ENCODE measurements at regions not wholly inside any gene's neighbourhood (a gene's known extent, or its start where the extent isn't known, plus 50 kb on each side); places are given as distances from the start of the nearest gene placed in this dataset.

GRCh38 chr15:38010395-38010794, 76.0 kb downstream of the TMCO5A start:
- no peaks in the 10 kb centered on the region for H3K27me3 Mint-ChIP-seq (ENCODE audit: insufficient read depth, unreplicated experiment)
- CTCF ChIA-PET: interaction anchor here (1.0 to 1.1 kb wide), 2 partner anchors 342 to 449 kb away, joined by 4 read pairs; no protein-coding TSS in a partner anchor
- BruUV-seq (replicated peaks): no TSS peak
- no peak for DNase-seq (ENCODE audit: unreplicated experiment)
- no peak overlapping the region for H3K4me3 Mint-ChIP-seq (ENCODE audit: unreplicated experiment)
- peaks cover 4% of the 10 kb centered on the region for H3K4me1 Mint-ChIP-seq (ENCODE audit: insufficient read depth, unreplicated experiment)
- no peaks in the 10 kb centered on the region for H3K9me3 Mint-ChIP-seq (ENCODE audit: unreplicated experiment)
- intact Hi-C loops (cut with micrococcal nuclease): no loop called here
- POLR2A ChIA-PET: no interaction called here
- no peak overlapping the region for H3K27ac Mint-ChIP-seq (ENCODE audit: low read depth, unreplicated experiment)
- H3K36me3 Mint-ChIP-seq (ENCODE audit: insufficient read depth, unreplicated experiment): no peaks in the 10 kb centered on the region
- TF ChIP-seq CTCF (IDR thresholded peaks at IDR 0.05; ENCODE audit: unreplicated experiment): no peak

GRCh38 chr15:38012894-38013293, 78.5 kb downstream of the TMCO5A start:
- no peak for DNase-seq (ENCODE audit: unreplicated experiment)
- ChIA-PET CTCF (interaction anchor here (0.7 to 3.2 kb wide), 5 partner anchors 10 to 329 kb away, joined by 3 to 17 read pairs (median 4); no protein-coding TSS in a partner anchor), POLR2A (interaction anchor here (0.9 kb wide), 2 partner anchors 241 to 254 kb away, joined by 3 read pairs; no protein-coding TSS in a partner anchor)
- BruUV-seq (replicated peaks): no TSS peak
- Mint-ChIP-seq H3K4me1 (ENCODE audit: insufficient read depth, unreplicated experiment) (no peaks in the 10 kb centered on the region), H3K27me3 (ENCODE audit: insufficient read depth, unreplicated experiment) (no peaks in the 10 kb centered on the region), H3K9me3 (ENCODE audit: unreplicated experiment) (no peaks in the 10 kb centered on the region), H3K4me3 (ENCODE audit: unreplicated experiment) (no peak overlapping the region), H3K27ac (ENCODE audit: low read depth, unreplicated experiment) (no peak overlapping the region), H3K36me3 (ENCODE audit: insufficient read depth, unreplicated experiment) (no peaks in the 10 kb centered on the region)
- intact Hi-C loops (cut with micrococcal nuclease): no loop called here
- no peak for TF ChIP-seq CTCF (IDR thresholded peaks at IDR 0.05; ENCODE audit: unreplicated experiment)

- DNase-seq (ENCODE audit: unreplicated experiment): no peak
- TF ChIP-seq CTCF (IDR thresholded peaks at IDR 0.05; ENCODE audit: unreplicated experiment): no peak
- Mint-ChIP-seq H3K9me3 (ENCODE audit: unreplicated experiment) (no peaks in the 10 kb centered on the region), H3K36me3 (ENCODE audit: insufficient read depth, unreplicated experiment) (no peaks in the 10 kb centered on the region), H3K4me1 (ENCODE audit: insufficient read depth, unreplicated experiment) (no peaks in the 10 kb centered on the region), H3K4me3 (ENCODE audit: unreplicated experiment) (no peak overlapping the region), H3K27me3 (ENCODE audit: insufficient read depth, unreplicated experiment) (no peaks in the 10 kb centered on the region), H3K27ac (ENCODE audit: low read depth, unreplicated experiment) (no peak overlapping the region)
- ChIA-PET POLR2A (no interaction called here), CTCF (interaction anchor here (1.3 kb wide), 1 partner anchor 14 kb away, joined by 3 read pairs; no protein-coding TSS in a partner anchor)
- no TSS peak for BruUV-seq (replicated peaks)
- intact Hi-C loops (cut with micrococcal nuclease): no loop called here
Measured at GRCh38 chr15:38017721-38018120, 83.3 kb downstream of the TMCO5A start.

GRCh38 chr15:38019066-38019465, 84.6 kb downstream of the TMCO5A start:
- Mint-ChIP-seq H3K27me3 (ENCODE audit: insufficient read depth, unreplicated experiment) (no peaks in the 10 kb centered on the region), H3K27ac (ENCODE audit: low read depth, unreplicated experiment) (no peak overlapping the region), H3K4me3 (ENCODE audit: unreplicated experiment) (no peak overlapping the region), H3K4me1 (ENCODE audit: insufficient read depth, unreplicated experiment) (no peaks in the 10 kb centered on the region), H3K9me3 (ENCODE audit: unreplicated experiment) (no peaks in the 10 kb centered on the region), H3K36me3 (ENCODE audit: insufficient read depth, unreplicated experiment) (no peaks in the 10 kb centered on the region)
- CTCF ChIA-PET: interaction anchor here (0.6 to 1.3 kb wide), 5 partner anchors 16 to 1904 kb away, joined by 3 to 6 read pairs (median 3); no protein-coding TSS in a partner anchor
- no peak for TF ChIP-seq CTCF (IDR thresholded peaks at IDR 0.05; ENCODE audit: unreplicated experiment)
- DNase-seq (ENCODE audit: unreplicated experiment): no peak
- intact Hi-C loops (cut with micrococcal nuclease): no loop called here
- BruUV-seq (replicated peaks): no TSS peak
- POLR2A ChIA-PET: no interaction called here

All from MCF 10A (cell line).